GM12891 (cell line): ENCODE measurements at regions not wholly inside any gene's neighbourhood (a gene's known extent, or its start where the extent isn't known, plus 50 kb on each side); places are given as distances from the start of the nearest gene placed in this dataset.

Experiments
- POLR2A ChIP-seq: IDR thresholded peaks from 2 replicates; pipeline ENCODE4 v1.6.1; 2011; ENCODE audit warnings: low read depth, low read length, control low read depth
- POLR2AphosphoS5 ChIP-seq: IDR thresholded peaks from 2 replicates; pipeline ENCODE4 v1.6.1; 2011; ENCODE audit warnings: low read depth, low read length, control low read depth
- POU2F2 ChIP-seq: IDR thresholded peaks from 2 replicates; pipeline ENCODE4 v1.6.1; 2011; ENCODE audit warnings: low read depth, mild to moderate bottlenecking, control low read depth, low read length, moderate library complexity
- TAF1 ChIP-seq: IDR thresholded peaks from 2 replicates; pipeline ENCODE4 v1.6.1; 2011; ENCODE audit warnings: low read depth, low read length, control low read depth

DNA sequence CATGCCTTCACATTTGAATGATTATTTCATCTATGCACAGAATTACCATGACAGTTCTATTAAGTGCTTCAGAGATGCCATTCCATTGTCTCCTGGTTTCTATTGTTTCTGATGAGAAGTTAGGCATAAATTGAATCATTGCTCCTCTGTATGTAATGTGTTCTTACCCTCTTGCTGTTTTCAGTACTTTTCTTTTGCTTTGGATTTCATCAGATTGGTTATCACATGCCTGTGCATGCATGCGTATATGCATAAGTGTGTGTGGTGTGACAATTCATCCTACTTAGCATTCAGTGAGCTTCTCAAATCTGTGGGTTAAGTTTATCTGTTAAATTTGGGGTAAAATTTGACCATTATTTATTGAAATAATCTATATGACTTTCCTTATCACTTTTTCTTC is 263.3 kb upstream of the RND3 start:
- TF ChIP-seq POLR2A: no peak
- no peak for TF ChIP-seq TAF1
- TF ChIP-seq POLR2AphosphoS5: no peak
- TF ChIP-seq POU2F2: no peak
